ENCODE measurements at regions not wholly inside any gene's neighbourhood (a gene's known extent, or its start where the extent isn't known, plus 50 kb on each side); places are given as distances from the start of the nearest gene placed in this dataset.

GRCh38 chr2:186135686-186136085 is 350.4 kb upstream of the ZC3H15 start:
- no peak overlapping the region for H3K27ac ChIP-seq (ENCODE audit: low read length)
- H3K4me3 Mint-ChIP-seq = no peak overlapping the region
- no peaks in the 10 kb centered on the region for H3K27me3 ChIP-seq (replicated peaks in 1 of 2; ENCODE audit: control insufficient read depth in 2 of 2, extremely low read depth in 1 of 2, insufficient read depth in 2 of 2, low read length in 1 of 2)
- no peak overlapping the region for H3K4me3 ChIP-seq (ENCODE audit: control insufficient read depth in 1 of 2, extremely low read depth in 1 of 2, low read length in 1 of 2)
- ChIA-PET CTCF (no interaction called here), POLR2A (no interaction called here)
- 100% methylated on average over 1 of the region's 1 CpG for WGBS (ENCODE audit: insufficient coverage)
- no peak overlapping the region for H3K27ac Mint-ChIP-seq
- no peak for ATAC-seq (replicated peaks in 1 of 4)
- no peaks in the 10 kb centered on the region for H3K9me3 ChIP-seq
- no peaks in the 10 kb centered on the region for H3K4me1 ChIP-seq (ENCODE audit: control insufficient read depth in 1 of 2, extremely low read depth in 1 of 2, insufficient read depth in 2 of 2, low read length in 2 of 2)
- H3K36me3 Mint-ChIP-seq = no peaks in the 10 kb centered on the region
- H3K9me3 Mint-ChIP-seq = peaks cover 0 to 4% (median 0%) of the 10 kb centered on the region in 3 donors
- no peak for DNase-seq
- no peaks in the 10 kb centered on the region for H3K27me3 Mint-ChIP-seq
- no peaks in the 10 kb centered on the region for H3K4me1 Mint-ChIP-seq
- no peaks in the 10 kb centered on the region for H3K36me3 ChIP-seq (ENCODE audit: control insufficient read depth in 2 of 2, extremely low read depth in 1 of 2, insufficient read depth in 1 of 2, low read length in 1 of 2)

GRCh38 chr2:186136860-186137259 is 349.2 kb upstream of the ZC3H15 start:
- H3K27me3 Mint-ChIP-seq = no peaks in the 10 kb centered on the region
- no peaks in the 10 kb centered on the region for H3K36me3 Mint-ChIP-seq
- no peak for ATAC-seq (replicated peaks in 1 of 4)
- H3K4me3 Mint-ChIP-seq = no peak overlapping the region
- no peak overlapping the region for H3K27ac ChIP-seq (ENCODE audit: low read length)
- H3K27ac Mint-ChIP-seq = no peak overlapping the region
- H3K27me3 ChIP-seq (replicated peaks in 1 of 2; ENCODE audit: control insufficient read depth in 2 of 2, extremely low read depth in 1 of 2, insufficient read depth in 2 of 2, low read length in 1 of 2) = no peaks in the 10 kb centered on the region
- no peak overlapping the region for H3K4me3 ChIP-seq (ENCODE audit: control insufficient read depth in 1 of 2, extremely low read depth in 1 of 2, low read length in 1 of 2)
- no peaks in the 10 kb centered on the region for H3K4me1 ChIP-seq (ENCODE audit: control insufficient read depth in 1 of 2, extremely low read depth in 1 of 2, insufficient read depth in 2 of 2, low read length in 2 of 2)
- no peaks in the 10 kb centered on the region for H3K9me3 ChIP-seq
- ChIA-PET POLR2A (no interaction called here), CTCF (no interaction called here)
- H3K9me3 Mint-ChIP-seq = peaks cover 0 to 4% (median 0%) of the 10 kb centered on the region in 3 donors
- no peaks in the 10 kb centered on the region for H3K4me1 Mint-ChIP-seq
- DNase-seq = no peak
- no peaks in the 10 kb centered on the region for H3K36me3 ChIP-seq (ENCODE audit: control insufficient read depth in 2 of 2, extremely low read depth in 1 of 2, insufficient read depth in 1 of 2, low read length in 1 of 2)

DNA sequence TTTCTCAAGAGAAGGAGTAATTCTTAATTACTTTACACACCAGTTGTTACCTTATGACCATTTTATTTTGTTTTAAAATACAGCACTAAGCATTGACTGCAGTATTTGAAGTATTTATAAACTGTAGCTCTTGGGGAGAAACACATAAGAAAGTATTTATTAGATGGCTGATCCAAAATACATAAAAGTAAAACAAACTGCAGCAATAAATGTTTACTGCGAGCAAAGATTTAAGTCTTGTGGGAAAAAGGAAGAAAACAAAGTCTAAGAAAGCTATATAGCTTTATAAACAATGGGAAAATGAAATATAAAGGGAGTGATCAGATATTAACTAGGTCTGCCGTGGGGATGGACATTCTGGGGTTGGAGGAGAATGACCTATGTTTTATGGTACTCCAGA is 347.2 kb upstream of the ZC3H15 start:
- no peaks in the 10 kb centered on the region for H3K9me3 ChIP-seq
- DNase-seq (no peak), ATAC-seq (replicated peaks in 1 of 4) (no peak)
- Mint-ChIP-seq H3K4me1 (no peaks in the 10 kb centered on the region), H3K9me3 (peaks cover 0 to 4% (median 0%) of the 10 kb centered on the region in 3 donors), H3K27me3 (no peaks in the 10 kb centered on the region), H3K4me3 (no peak overlapping the region), H3K27ac (no peak overlapping the region), H3K36me3 (no peaks in the 10 kb centered on the region)
- no peaks in the 10 kb centered on the region for H3K4me1 ChIP-seq (ENCODE audit: control insufficient read depth in 1 of 2, extremely low read depth in 1 of 2, insufficient read depth in 2 of 2, low read length in 2 of 2)
- no peaks in the 10 kb centered on the region for H3K36me3 ChIP-seq (ENCODE audit: control insufficient read depth in 2 of 2, extremely low read depth in 1 of 2, insufficient read depth in 1 of 2, low read length in 1 of 2)
- no peak overlapping the region for H3K4me3 ChIP-seq (ENCODE audit: control insufficient read depth in 1 of 2, extremely low read depth in 1 of 2, low read length in 1 of 2)
- no peaks in the 10 kb centered on the region for H3K27me3 ChIP-seq (replicated peaks in 1 of 2; ENCODE audit: control insufficient read depth in 2 of 2, extremely low read depth in 1 of 2, insufficient read depth in 2 of 2, low read length in 1 of 2)
- CTCF ChIA-PET = no interaction called here
- H3K27ac ChIP-seq (ENCODE audit: low read length) = no peak overlapping the region
- POLR2A ChIA-PET = no interaction called here
- WGBS (ENCODE audit: insufficient coverage) = no CpG with 5 or more reads among the region's 2 CpGs

- no peaks in the 10 kb centered on the region for H3K9me3 ChIP-seq
- no peak overlapping the region for H3K27ac ChIP-seq (ENCODE audit: low read length)
- ChIA-PET POLR2A (no interaction called here), CTCF (interaction anchor here in 1 of 2 donors (0.6 to 0.7 kb wide), 2 partner anchors 220 to 903 kb away, joined by 3 to 7 read pairs; no protein-coding TSS in a partner anchor)
- no peak overlapping the region for H3K4me3 ChIP-seq (ENCODE audit: control insufficient read depth in 1 of 2, extremely low read depth in 1 of 2, low read length in 1 of 2)
- no peaks in the 10 kb centered on the region for H3K27me3 ChIP-seq (replicated peaks in 1 of 2; ENCODE audit: control insufficient read depth in 2 of 2, extremely low read depth in 1 of 2, insufficient read depth in 2 of 2, low read length in 1 of 2)
- no peaks in the 10 kb centered on the region for H3K4me1 ChIP-seq (ENCODE audit: control insufficient read depth in 1 of 2, extremely low read depth in 1 of 2, insufficient read depth in 2 of 2, low read length in 2 of 2)
- no peaks in the 10 kb centered on the region for H3K27me3 Mint-ChIP-seq
- ATAC-seq (replicated peaks in 1 of 4) = no peak
- H3K4me1 Mint-ChIP-seq = no peaks in the 10 kb centered on the region
- H3K9me3 Mint-ChIP-seq = peaks cover 31 to 48% (median 39%) of the 10 kb centered on the region in 3 donors
- no peak for DNase-seq
- H3K4me3 Mint-ChIP-seq = no peak overlapping the region
- no peak overlapping the region for H3K27ac Mint-ChIP-seq
- H3K36me3 ChIP-seq (ENCODE audit: control insufficient read depth in 2 of 2, extremely low read depth in 1 of 2, insufficient read depth in 1 of 2, low read length in 1 of 2) = no peaks in the 10 kb centered on the region
- peaks cover 32% of the 10 kb centered on the region for H3K36me3 Mint-ChIP-seq
Observed at GRCh38 chr2:186159101-186159500, 327.0 kb upstream of the ZC3H15 start.

GRCh38 chr2:186164325-186164724 is 321.7 kb upstream of the ZC3H15 start:
- Mint-ChIP-seq H3K27ac (no peak overlapping the region), H3K27me3 (no peaks in the 10 kb centered on the region), H3K4me3 (no peak overlapping the region), H3K36me3 (peaks cover 29% of the 10 kb centered on the region), H3K4me1 (no peaks in the 10 kb centered on the region), H3K9me3 (peaks cover 8 to 22% (median 11%) of the 10 kb centered on the region in 3 donors)
- no peak for ATAC-seq (replicated peaks in 1 of 4)
- Histone ChIP-seq H3K4me1 (ENCODE audit: control insufficient read depth in 1 of 2, extremely low read depth in 1 of 2, insufficient read depth in 2 of 2, low read length in 2 of 2) (no peaks in the 10 kb centered on the region), H3K27me3 (replicated peaks in 1 of 2; ENCODE audit: control insufficient read depth in 2 of 2, extremely low read depth in 1 of 2, insufficient read depth in 2 of 2, low read length in 1 of 2) (no peaks in the 10 kb centered on the region), H3K9me3 (no peaks in the 10 kb centered on the region), H3K36me3 (ENCODE audit: control insufficient read depth in 2 of 2, extremely low read depth in 1 of 2, insufficient read depth in 1 of 2, low read length in 1 of 2) (no peaks in the 10 kb centered on the region), H3K27ac (ENCODE audit: low read length) (no peak overlapping the region), H3K4me3 (ENCODE audit: control insufficient read depth in 1 of 2, extremely low read depth in 1 of 2, low read length in 1 of 2) (no peak overlapping the region)
- CTCF ChIA-PET = no interaction called here
- no CpG with 5 or more reads among the region's 2 CpGs for WGBS (ENCODE audit: insufficient coverage)
- POLR2A ChIA-PET = no interaction called here
- no peak for DNase-seq

- H3K9me3 ChIP-seq = no peaks in the 10 kb centered on the region
- no peaks in the 10 kb centered on the region for H3K36me3 ChIP-seq (ENCODE audit: control insufficient read depth in 2 of 2, extremely low read depth in 1 of 2, insufficient read depth in 1 of 2, low read length in 1 of 2)
- H3K4me1 ChIP-seq (ENCODE audit: control insufficient read depth in 1 of 2, extremely low read depth in 1 of 2, insufficient read depth in 2 of 2, low read length in 2 of 2) = no peaks in the 10 kb centered on the region
- H3K9me3 Mint-ChIP-seq = peaks cover 0 to 5% (median 0%) of the 10 kb centered on the region in 3 donors
- no peak overlapping the region for H3K4me3 ChIP-seq (ENCODE audit: control insufficient read depth in 1 of 2, extremely low read depth in 1 of 2, low read length in 1 of 2)
- ChIA-PET POLR2A (no interaction called here), CTCF (no interaction called here)
- no peaks in the 10 kb centered on the region for H3K4me1 Mint-ChIP-seq
- H3K27me3 Mint-ChIP-seq = no peaks in the 10 kb centered on the region
- no CpG with 5 or more reads among the region's 1 CpG for WGBS (ENCODE audit: insufficient coverage)
- ATAC-seq (replicated peaks in 1 of 4) (no peak), DNase-seq (no peak)
- no peaks in the 10 kb centered on the region for H3K27me3 ChIP-seq (replicated peaks in 1 of 2; ENCODE audit: control insufficient read depth in 2 of 2, extremely low read depth in 1 of 2, insufficient read depth in 2 of 2, low read length in 1 of 2)
- H3K4me3 Mint-ChIP-seq = no peak overlapping the region
- H3K27ac ChIP-seq (ENCODE audit: low read length) = no peak overlapping the region
- H3K36me3 Mint-ChIP-seq = peaks cover 4% of the 10 kb centered on the region
- H3K27ac Mint-ChIP-seq = no peak overlapping the region
Observed at GRCh38 chr2:186170693-186171092, 315.4 kb upstream of the ZC3H15 start.

DNA sequence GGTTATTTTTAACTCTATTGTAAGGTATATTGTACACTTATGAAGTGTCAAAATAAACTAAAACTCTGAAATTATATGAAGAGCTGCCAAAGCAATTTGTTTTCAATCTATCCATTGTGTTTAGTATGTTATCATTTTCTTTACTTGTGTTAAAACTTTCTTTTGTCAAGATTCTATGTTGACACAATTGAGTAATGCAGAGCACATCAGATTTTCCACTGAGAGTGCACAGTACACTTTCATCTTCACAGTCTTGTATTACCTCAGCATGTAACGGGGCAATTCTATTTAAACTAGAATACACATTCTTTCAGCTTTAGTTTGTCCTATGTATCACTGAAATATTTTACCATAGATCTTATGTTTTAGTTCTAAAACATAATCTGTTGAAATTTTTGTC is 304.4 kb upstream of the ZC3H15 start:
- Histone ChIP-seq H3K9me3 (no peaks in the 10 kb centered on the region), H3K4me1 (ENCODE audit: control insufficient read depth in 1 of 2, extremely low read depth in 1 of 2, insufficient read depth in 2 of 2, low read length in 2 of 2) (no peaks in the 10 kb centered on the region), H3K4me3 (ENCODE audit: control insufficient read depth in 1 of 2, extremely low read depth in 1 of 2, low read length in 1 of 2) (no peak overlapping the region), H3K36me3 (ENCODE audit: control insufficient read depth in 2 of 2, extremely low read depth in 1 of 2, insufficient read depth in 1 of 2, low read length in 1 of 2) (no peaks in the 10 kb centered on the region), H3K27me3 (replicated peaks in 1 of 2; ENCODE audit: control insufficient read depth in 2 of 2, extremely low read depth in 1 of 2, insufficient read depth in 2 of 2, low read length in 1 of 2) (no peaks in the 10 kb centered on the region), H3K27ac (ENCODE audit: low read length) (no peak overlapping the region)
- Mint-ChIP-seq H3K9me3 (no peaks in the 10 kb centered on the region), H3K4me1 (no peaks in the 10 kb centered on the region), H3K27ac (no peak overlapping the region), H3K27me3 (no peaks in the 10 kb centered on the region), H3K4me3 (no peak overlapping the region), H3K36me3 (peaks cover 9% of the 10 kb centered on the region)
- ChIA-PET POLR2A (no interaction called here), CTCF (no interaction called here)
- WGBS (ENCODE audit: insufficient coverage) = no CpG with 5 or more reads among the region's 1 CpG
- ATAC-seq (replicated peaks in 1 of 4) (no peak), DNase-seq (no peak)
